Common myeloid progenitor, CD34-positive (primary cell): ENCODE measurements at regions not wholly inside any gene's neighbourhood (a gene's known extent, or its start where the extent isn't known, plus 50 kb on each side); places are given as distances from the start of the nearest gene placed in this dataset.

Source experiments
- CTCF ChIA-PET: fragments of 350-600 bp; sonication (Branson Sonifier 250); formaldehyde crosslinking; loops from one replicate; lab custom pipeline; 2021; ENCODE audit warnings: antibody characterized with exemption; lab: Charles Lee
- POLR2A ChIA-PET: fragments of 350-600 bp; sonication (Branson Sonifier 250); formaldehyde crosslinking; loops from one replicate; lab custom pipeline; 2021; ENCODE audit warnings: antibody characterized with exemption; lab: Charles Lee
- DNase-seq, 3 donors: peaks; one replicate each; pipeline versions ENCODE4 v3.0.0 to v3.0.0-alpha.2; 2013
- H3K27ac ChIP-seq, 2 experiments: 1 replicate in 1 of 2; 2 replicates in 1 of 2; pipeline ENCODE4 v1.7.0; 2013; ENCODE audit warnings: inconsistent platforms in 2 of 2, low read length in 2 of 2, mild to moderate bottlenecking in 2 of 2, low read depth in 1 of 2, moderate library complexity in 1 of 2; ENCODE audit not compliant: severe bottlenecking in 2 of 2, insufficient read depth in 1 of 2, poor library complexity in 1 of 2
- H3K27me3 ChIP-seq, 5 experiments: replicated peaks in 2 of 5; 1 replicate in 3 of 5; 2 replicates in 2 of 5; pipeline versions ENCODE4 v1.6.1 to v1.7.0; 2013; ENCODE audit warnings: low read length in 4 of 5, mild to moderate bottlenecking in 2 of 5, moderate library complexity in 2 of 5, inconsistent platforms in 1 of 5; ENCODE audit not compliant: insufficient read depth in 5 of 5, control insufficient read depth in 4 of 5
- H3K36me3 ChIP-seq, 4 experiments: 1 replicate in 2 of 4; 2 replicates in 2 of 4; pipeline versions ENCODE4 v1.6.1 to v1.7.0; 2013; ENCODE audit warnings: low read length in 3 of 4, control low read depth in 1 of 4, mild to moderate bottlenecking in 1 of 4; ENCODE audit not compliant: control insufficient read depth in 4 of 4, insufficient read depth in 4 of 4
- H3K4me1 ChIP-seq, 4 experiments: 1 replicate in 3 of 4; 2 replicates in 1 of 4; pipeline versions ENCODE4 v1.6.1 to v1.7.1; 2013; ENCODE audit warnings: low read length in 3 of 4, mild to moderate bottlenecking in 3 of 4, control low read depth in 1 of 4, inconsistent platforms in 1 of 4, moderate library complexity in 1 of 4; ENCODE audit not compliant: control insufficient read depth in 4 of 4, insufficient read depth in 4 of 4; ENCODE audit errors: control extremely low read depth in 1 of 4
- H3K4me3 ChIP-seq, 7 experiments: 1 replicate in 4 of 7; 2 replicates in 3 of 7; pipeline versions ENCODE4 v1.5.1 to v1.7.0; 2013; ENCODE audit warnings: mild to moderate bottlenecking in 7 of 7, low read length in 6 of 7, moderate library complexity in 6 of 7, inconsistent platforms in 2 of 7, low read depth in 2 of 7, control low read depth in 1 of 7; ENCODE audit not compliant: insufficient read depth in 4 of 7, control insufficient read depth in 1 of 7; ENCODE audit errors: extremely low read depth in 1 of 7
- H3K9me3 ChIP-seq, 5 experiments: 1 replicate in 4 of 5; 2 replicates in 1 of 5; pipeline versions ENCODE4 v1.6.1 to v1.7.1; 2013; ENCODE audit warnings: low read length in 4 of 5, mild to moderate bottlenecking in 2 of 5, inconsistent platforms in 1 of 5, low read depth in 1 of 5, moderate library complexity in 1 of 5; ENCODE audit not compliant: control insufficient read depth in 4 of 5, insufficient read depth in 2 of 5; ENCODE audit errors: control extremely low read depth in 1 of 5
- WGBS: methylation state at CpG from one replicate; pipeline ENCODE4 v1.1.5; 2013; ENCODE audit not compliant: insufficient coverage; 5-methylcytosine and 5-hydroxymethylcytosine counted together

GRCh38 chr4:173912384-173912783 is 371.1 kb downstream of the FBXO8 start:
- no peak overlapping the region for H3K27ac ChIP-seq
- H3K4me1 ChIP-seq = peaks cover 0 to 22% (median 7%) of the 10 kb centered on the region in 4 experiments
- 80% methylated on average over 1 of the region's 1 CpG for WGBS
- peaks cover 0 to 2% (median 0%) of the 10 kb centered on the region in 5 experiments for H3K27me3 ChIP-seq
- ChIA-PET CTCF (no interaction called here), POLR2A (no interaction called here)
- H3K36me3 ChIP-seq = no peaks in the 10 kb centered on the region
- H3K9me3 ChIP-seq = no peaks in the 10 kb centered on the region
- DNase-seq = no peak
- no peak overlapping the region for H3K4me3 ChIP-seq

DNA sequence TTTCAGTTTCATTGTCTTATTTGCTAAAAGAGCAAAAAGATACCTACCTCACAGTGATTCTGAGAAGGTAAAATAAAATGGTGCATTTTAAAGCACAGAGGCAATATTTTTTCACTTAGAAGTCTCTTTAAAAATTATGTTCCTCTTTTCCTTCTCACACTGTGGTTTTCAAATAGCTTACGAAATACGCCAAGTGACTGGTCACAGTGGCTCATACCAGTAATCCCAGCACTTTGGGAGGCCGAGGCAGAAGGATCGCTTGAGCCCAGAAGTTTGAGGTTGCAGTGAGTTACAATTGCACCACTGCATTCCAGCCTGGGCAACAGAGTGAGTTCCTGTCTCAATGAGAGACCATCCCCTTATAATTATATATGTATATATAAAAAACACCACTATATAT is 372.6 kb downstream of the FBXO8 start:
- H3K4me3 ChIP-seq = no peak overlapping the region
- CTCF ChIA-PET = no interaction called here
- peaks cover 0 to 22% (median 7%) of the 10 kb centered on the region in 4 experiments for H3K4me1 ChIP-seq
- no peak overlapping the region for H3K27ac ChIP-seq
- H3K27me3 ChIP-seq = no peaks in the 10 kb centered on the region
- peak; percentile 23 to 83 (median 60) for DNase-seq
- POLR2A ChIA-PET = no interaction called here
- no peaks in the 10 kb centered on the region for H3K36me3 ChIP-seq
- no peaks in the 10 kb centered on the region for H3K9me3 ChIP-seq
- 0% methylated on average over 2 of the region's 4 CpGs for WGBS

DNA sequence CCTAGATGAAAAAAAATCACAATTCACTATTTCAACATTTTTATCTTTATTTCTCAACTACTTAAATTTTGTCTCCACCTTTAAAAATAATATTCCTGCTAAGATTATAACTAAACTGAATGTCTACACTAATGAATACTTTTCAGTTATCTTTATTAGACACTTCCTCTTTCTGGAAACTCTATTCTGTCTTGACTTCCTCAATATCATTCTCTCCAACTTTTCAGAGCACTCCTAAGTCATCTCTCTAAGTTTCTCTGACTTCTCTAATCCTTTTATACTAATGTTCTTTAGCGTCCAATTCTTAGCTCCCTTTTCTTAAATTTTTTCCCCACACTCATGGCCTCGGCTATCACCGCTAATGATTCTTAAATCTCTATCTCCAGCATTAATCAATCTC is 374.2 kb downstream of the FBXO8 start:
- CTCF ChIA-PET = no interaction called here
- no peak overlapping the region for H3K27ac ChIP-seq
- H3K9me3 ChIP-seq = no peaks in the 10 kb centered on the region
- peak; percentile 7 to 70 (median 58) for DNase-seq
- 80% methylated on average over 3 of the region's 3 CpGs for WGBS
- no peaks in the 10 kb centered on the region for H3K36me3 ChIP-seq
- H3K27me3 ChIP-seq = no peaks in the 10 kb centered on the region
- POLR2A ChIA-PET = no interaction called here
- H3K4me3 ChIP-seq = no peak overlapping the region
- H3K4me1 ChIP-seq = peaks cover 0 to 22% (median 7%) of the 10 kb centered on the region in 4 experiments

DNA sequence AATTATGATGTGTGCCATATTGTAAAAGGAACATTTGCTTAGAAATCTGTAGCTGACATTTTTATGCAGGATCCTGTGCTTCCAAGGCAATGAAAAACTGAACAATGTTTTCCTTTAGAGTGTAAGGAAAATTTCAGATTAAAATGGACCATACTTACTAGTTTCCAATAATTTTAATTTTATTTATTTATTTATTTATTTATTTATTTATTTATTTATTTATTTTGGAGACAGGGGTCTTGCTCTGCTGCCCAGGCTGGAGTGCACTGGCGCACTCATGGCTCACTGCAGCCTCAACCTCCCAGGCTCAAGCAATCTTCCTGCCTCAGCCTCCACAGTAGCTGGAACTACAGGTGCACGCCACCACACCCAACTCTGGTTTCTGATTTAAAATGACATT is 369.8 kb upstream of the HAND2 start:
- no peaks in the 10 kb centered on the region for H3K4me1 ChIP-seq
- DNase-seq = no peak
- no peak overlapping the region for H3K27ac ChIP-seq
- H3K27me3 ChIP-seq = peaks cover 0 to 2% (median 0%) of the 10 kb centered on the region in 5 experiments
- H3K9me3 ChIP-seq = no peaks in the 10 kb centered on the region
- ChIA-PET POLR2A (no interaction called here), CTCF (no interaction called here)
- 100% methylated on average over 1 of the region's 2 CpGs for whole genome bisulfite sequencing
- H3K4me3 ChIP-seq = no peak overlapping the region
- no peaks in the 10 kb centered on the region for H3K36me3 ChIP-seq

GRCh38 chr4:173891072-173891471 is 361.0 kb upstream of the HAND2 start:
- H3K36me3 ChIP-seq = no peaks in the 10 kb centered on the region
- H3K4me1 ChIP-seq = no peaks in the 10 kb centered on the region
- ChIA-PET POLR2A (no interaction called here), CTCF (no interaction called here)
- no peaks in the 10 kb centered on the region for H3K9me3 ChIP-seq
- H3K4me3 ChIP-seq = no peak overlapping the region
- DNase-seq = no peak
- H3K27me3 ChIP-seq = no peaks in the 10 kb centered on the region
- 100% methylated on average over 1 of the region's 3 CpGs for WGBS
- no peak overlapping the region for H3K27ac ChIP-seq

DNA sequence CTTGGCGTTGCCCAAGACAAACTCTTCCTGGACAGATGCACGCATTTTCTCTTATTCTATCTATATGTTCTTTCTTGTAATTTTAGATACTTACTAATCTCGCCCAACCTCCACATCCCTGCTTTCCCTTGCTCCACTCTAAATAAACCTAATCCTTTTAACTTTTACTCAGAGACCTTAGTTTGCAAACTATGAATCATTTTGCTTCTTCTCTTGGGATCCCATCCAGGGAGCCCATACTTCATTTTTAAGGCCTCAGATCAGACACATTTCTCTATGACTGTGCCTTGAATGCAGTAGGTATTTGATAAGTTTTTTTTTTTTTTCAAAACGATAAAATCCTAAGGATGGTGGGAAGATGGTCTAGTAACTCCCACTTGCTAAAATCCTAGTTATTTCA is 353.8 kb upstream of the HAND2 start:
- no peak overlapping the region for H3K4me3 ChIP-seq
- DNase-seq = no peak
- no peaks in the 10 kb centered on the region for H3K4me1 ChIP-seq
- peaks cover 0 to 2% (median 0%) of the 10 kb centered on the region in 5 experiments for H3K9me3 ChIP-seq
- WGBS = 100% methylated on average over 1 of the region's 4 CpGs
- H3K36me3 ChIP-seq = no peaks in the 10 kb centered on the region
- H3K27ac ChIP-seq = no peak overlapping the region
- peaks cover 0 to 7% (median under 1%) of the 10 kb centered on the region in 5 experiments for H3K27me3 ChIP-seq
- ChIA-PET POLR2A (no interaction called here), CTCF (no interaction called here)

DNA sequence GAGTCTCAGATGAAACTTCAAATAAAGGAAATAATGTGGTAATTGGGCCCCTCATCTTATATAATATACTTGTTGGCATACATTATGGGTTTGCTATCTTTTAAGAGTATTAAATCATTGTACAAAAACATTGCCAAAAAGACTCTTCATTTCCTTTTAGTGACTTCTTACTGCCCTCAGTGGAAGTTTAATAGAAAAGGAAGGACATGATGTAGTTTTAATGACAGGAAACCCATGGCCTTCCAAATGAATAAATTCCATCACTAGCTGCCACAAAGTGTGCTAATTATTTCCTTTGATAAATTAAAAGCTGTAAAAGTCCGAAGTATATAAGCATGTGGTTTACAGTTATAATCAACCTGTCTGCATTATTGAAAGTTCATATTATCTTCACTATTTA is 350.9 kb upstream of the HAND2 start:
- ChIA-PET CTCF (interaction anchor here (0.9 kb wide), 1 partner anchor 15 kb away, joined by 3 read pairs; no protein-coding TSS in a partner anchor), POLR2A (no interaction called here)
- Histone ChIP-seq H3K9me3 (peaks cover 0 to 2% (median 0%) of the 10 kb centered on the region in 5 experiments), H3K4me3 (no peak overlapping the region), H3K27ac (no peak overlapping the region), H3K36me3 (no peaks in the 10 kb centered on the region), H3K4me1 (no peaks in the 10 kb centered on the region), H3K27me3 (peaks cover 0 to 12% (median 3%) of the 10 kb centered on the region in 5 experiments)
- WGBS = no CpG with 5 or more reads among the region's 1 CpG
- DNase-seq = no peak
